ENCODE measurements at regions not wholly inside any gene's neighbourhood (a gene's known extent, or its start where the extent isn't known, plus 50 kb on each side); places are given as distances from the start of the nearest gene placed in this dataset.

GRCh38 chr13:74214321-74214720, 80.1 kb upstream of the KLF12 start:
- FAIRE-seq = no peak

DNA sequence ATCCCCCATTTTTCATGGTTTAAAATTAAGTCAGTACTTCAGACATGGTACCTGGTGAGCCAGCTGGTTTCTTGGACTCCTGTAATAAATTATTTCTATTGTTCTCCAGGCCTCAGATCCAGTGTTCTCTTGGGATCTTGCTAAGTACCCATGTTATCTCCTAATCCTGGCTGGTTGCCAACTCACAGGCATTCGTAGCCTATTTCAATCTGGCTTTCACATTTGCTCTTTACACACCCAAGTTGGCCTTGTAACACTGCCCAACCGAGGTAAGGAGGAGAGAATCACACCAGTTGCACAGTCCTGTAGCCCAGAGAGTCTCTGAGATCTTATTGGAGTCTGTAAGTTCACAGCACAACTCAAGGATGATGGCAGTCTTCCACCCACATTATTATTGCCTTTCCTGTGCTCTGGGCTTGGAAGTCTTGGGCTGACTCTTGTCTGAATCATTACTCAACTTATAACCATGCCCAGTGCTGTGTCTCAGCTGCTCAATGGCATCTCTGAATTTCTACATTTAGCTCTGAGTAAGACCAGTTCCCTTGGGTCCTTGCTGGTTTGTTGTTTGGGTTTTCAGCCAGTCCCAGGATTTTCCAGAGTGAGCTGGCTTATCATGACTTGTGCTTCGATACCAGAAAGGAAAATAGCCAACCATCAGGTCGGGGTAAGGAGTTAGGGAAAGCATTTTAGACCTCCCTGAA, 76.6 kb upstream of the KLF12 start:
- FAIRE-seq = no peak

DNA sequence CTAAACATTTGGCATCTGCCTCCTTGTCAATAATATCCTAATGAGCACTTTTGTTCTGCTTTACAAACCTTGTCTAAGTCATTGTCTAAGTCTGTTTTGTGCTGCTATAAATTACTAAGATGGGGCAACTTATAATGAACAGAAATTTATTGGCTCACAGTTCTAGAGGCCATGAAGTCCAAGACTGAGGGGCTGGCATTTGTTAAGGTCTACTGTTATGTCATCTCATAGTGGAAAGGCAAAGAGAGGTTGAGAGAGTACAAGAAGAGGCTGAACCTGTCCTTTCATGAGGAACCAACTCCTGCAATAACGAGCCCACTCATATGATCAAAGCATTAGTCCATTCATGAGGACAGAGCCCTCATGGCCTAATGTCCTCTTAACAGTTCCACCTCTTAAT, 72.7 kb upstream of the KLF12 start:
- FAIRE-seq = no peak

DNA sequence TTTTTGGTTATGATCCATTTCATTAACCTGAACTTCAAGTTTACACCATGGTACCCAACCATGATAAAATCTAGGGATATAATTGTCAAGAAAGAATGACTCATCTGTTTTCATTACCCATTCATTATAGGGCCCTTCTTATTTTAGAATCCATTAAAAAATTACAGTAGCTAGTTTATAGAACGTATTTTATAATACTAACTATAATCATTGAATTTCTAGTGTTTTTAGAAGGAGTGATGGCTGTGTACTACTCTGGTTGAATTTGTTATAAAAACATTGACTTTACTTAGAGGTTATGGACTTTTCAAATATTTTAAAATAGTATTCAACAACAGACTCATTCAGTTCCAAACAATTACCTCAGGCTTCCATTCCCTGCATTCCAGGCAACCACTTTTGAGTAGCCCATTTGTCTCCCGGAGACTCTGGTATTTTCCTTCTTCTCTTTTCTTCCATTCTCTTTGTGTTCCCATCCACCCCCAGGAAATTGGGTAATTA, 71.9 kb upstream of the KLF12 start:
- FAIRE-seq = no peak

DNA sequence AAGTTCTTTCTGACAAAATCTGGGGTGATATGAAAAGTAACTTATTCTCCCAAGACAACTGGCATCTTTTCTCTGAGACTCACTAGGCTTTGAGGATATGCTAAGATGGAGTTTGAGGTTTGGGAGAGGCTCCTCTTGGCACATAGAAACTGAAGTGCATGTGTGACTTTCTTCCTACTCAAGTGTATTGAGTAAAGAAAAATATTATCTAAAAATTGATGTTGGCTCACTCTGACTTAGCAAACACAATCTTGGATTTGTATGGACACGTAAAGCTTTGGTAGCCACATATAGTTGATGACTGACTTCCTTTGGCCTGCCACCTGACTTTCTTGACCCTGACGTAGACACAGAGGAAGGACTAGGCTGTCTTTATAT, 71.1 kb upstream of the KLF12 start:
- FAIRE-seq = no peak

DNA sequence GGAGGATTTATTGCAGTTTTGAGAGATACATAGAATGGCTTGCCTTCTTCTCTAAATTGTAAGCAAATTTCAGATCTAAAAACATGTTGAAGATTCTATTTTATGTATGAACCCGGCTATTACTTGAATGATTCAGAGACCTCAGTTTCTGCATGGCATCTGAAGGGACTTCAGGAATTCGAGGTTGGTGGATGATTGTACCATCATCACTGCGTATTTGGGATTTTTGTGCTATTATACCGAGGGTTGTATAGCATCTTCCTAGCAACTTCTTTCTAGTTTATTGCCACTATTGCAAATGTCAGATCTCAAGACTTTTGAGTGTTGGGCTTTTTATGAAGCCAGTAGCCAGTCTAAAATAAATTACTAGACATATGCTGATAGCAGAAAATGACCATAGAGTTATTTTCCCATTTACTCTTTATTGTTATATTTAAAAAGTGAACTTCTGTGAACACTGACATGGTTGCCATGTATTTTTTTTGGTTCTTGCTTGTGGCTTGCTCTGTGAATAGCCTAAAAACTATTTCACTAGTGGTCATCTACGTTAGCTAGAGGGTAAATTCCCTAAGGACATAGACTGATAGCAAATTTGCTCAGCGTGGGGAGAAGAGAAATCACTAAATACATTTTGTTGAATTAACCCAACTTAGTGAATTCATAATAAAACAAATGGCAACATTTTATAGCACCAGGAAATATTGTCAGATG, 70.6 kb upstream of the KLF12 start:
- no peak for FAIRE-seq

GRCh38 chr13:74203576-74203975, 69.4 kb upstream of the KLF12 start:
- FAIRE-seq = no peak

DNA sequence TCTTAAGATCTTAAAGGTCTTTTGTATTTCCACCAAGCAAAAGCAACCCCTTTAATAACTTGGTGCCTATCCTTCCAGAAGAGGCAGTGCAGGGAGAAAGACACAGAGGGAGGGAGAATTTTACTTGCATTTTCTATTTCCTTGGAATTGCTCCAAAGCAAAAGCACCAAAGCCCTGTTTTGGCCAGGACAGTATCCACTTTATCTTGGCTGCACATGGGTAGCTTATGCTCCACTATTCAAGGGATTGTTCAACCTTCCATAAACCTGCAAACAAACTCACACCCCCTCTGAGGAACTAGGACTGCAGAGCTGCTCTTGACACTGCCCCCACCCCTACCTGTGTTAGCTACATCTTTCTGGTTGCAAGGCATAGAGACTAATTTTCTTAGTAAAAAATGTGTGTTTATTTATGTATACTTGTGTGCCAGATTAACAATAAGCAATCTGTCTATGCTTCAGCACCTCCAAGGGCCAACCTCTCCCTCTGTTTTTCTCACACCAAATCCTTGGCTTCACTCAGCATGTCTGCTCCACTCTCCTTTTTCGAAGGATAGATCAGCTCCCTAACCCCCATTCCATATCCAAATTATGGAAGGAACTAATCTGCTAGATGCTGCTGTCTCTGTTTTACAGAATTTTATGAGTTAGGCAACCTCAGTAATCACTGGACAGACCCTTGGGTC, 68.1 kb upstream of the KLF12 start:
- FAIRE-seq = no peak

- FAIRE-seq = no peak
Observed at GRCh38 chr13:74201530-74201929, 67.3 kb upstream of the KLF12 start.

- FAIRE-seq = no peak
Observed at GRCh38 chr13:74200081-74200480, 65.9 kb upstream of the KLF12 start.

- no peak for FAIRE-seq
Observed at GRCh38 chr13:74197677-74198429, 63.6 kb upstream of the KLF12 start.

- no peak for FAIRE-seq
Observed at GRCh38 chr13:74194846-74195245, 60.6 kb upstream of the KLF12 start.

- FAIRE-seq = no peak
Observed at GRCh38 chr13:74193391-74193790, 59.2 kb upstream of the KLF12 start.

DNA sequence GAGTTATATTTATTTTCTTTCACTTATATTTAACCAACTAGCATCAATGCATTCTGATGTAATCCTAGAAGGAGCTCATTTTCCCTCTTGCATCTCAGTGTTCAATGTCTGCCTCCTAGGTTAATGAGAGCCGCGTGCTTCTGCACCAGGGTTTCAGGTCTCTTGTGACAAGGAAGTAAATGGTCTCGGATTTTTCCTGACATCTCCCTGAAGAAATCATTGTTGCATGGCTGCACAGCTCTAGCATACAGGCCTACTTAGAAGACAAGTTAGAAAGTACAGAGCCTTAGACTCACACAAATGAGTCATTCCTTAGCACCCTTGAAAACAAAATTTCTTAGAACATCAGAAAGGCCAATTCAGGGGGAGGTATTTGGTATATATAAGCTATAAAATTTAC, 57.2 kb upstream of the KLF12 start:
- FAIRE-seq = no peak

DNA sequence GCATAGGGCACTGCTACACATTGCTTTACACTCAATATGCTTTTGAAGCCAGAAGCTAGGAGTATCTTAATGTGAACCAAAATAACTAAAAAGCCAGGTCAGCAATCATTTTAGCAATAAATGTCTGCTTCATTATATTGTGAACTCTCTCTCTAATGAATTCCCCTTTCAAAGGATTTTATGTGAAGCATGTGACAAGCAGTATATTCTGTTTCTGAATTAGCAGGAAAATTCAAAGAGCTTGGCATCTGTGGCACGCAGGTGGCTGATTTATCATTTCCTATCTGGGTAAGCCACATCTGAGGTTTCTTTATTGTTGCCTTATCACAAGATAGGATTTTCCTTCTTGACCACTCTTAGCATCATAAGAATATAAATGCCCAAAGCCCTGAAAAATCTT, 56.8 kb upstream of the KLF12 start:
- FAIRE-seq = no peak

GRCh38 chr13:74187564-74187963, 53.4 kb upstream of the KLF12 start:
- no peak for FAIRE-seq

DNA sequence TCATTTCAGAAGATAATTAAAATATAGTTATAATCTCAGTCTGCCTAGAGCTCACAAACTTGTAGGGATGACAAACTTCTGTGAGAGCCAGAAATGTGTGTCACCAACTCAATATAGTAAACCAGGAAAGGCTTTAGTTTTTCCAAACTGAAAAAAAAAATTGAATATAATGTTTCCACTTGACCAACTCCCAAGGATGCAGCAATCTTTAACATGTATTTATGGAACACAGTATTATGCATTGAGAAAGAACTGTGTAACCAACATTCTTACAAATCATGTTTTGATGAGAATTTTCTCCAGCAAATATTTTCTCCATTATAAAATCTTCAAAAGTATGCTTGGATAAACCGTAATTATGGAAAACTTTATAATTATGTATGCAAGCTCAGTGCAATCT, 50.1 kb upstream of the KLF12 start:
- no peak for FAIRE-seq

All from colon (tissue), 2 donors.